B cell (primary cell): ENCODE measurements at regions not wholly inside any gene's neighbourhood (a gene's known extent, or its start where the extent isn't known, plus 50 kb on each side); places are given as distances from the start of the nearest gene placed in this dataset.

Experiments used
- ATAC-seq: fragments of 200-7000 bp; cut with Tn5 transposase; one replicate; pipeline ENCODE4 v1.10.0; 2021; ENCODE audit warnings: low read depth, mild to moderate bottlenecking, moderate number of reproducible peaks, moderate library complexity
- CTCF ChIA-PET: fragments of 350-600 bp; sonication (Branson Sonifier 250); formaldehyde crosslinking; loops from one replicate; lab custom pipeline; 2021; ENCODE audit warnings: antibody characterized with exemption, inconsistent platforms; lab: Charles Lee
- POLR2A ChIA-PET: fragments of 350-600 bp; sonication (Branson Sonifier 250); formaldehyde crosslinking; loops from one replicate; lab custom pipeline; 2021; ENCODE audit warnings: antibody characterized with exemption; lab: Charles Lee
- DNase-seq: peaks from one replicate; pipeline ENCODE4 v3.0.0; 2013
- H2AFZ ChIP-seq: 2 replicates; pipeline ENCODE4 v1.6.1; 2012; ENCODE audit warnings: mild to moderate bottlenecking, low read depth, low read length; ENCODE audit not compliant: insufficient read depth, poor library complexity, severe bottlenecking
- H3K27ac ChIP-seq, 2 donors: 1 replicate in 1 of 2; 2 replicates in 1 of 2; pipeline ENCODE4 v1.5.1; 2012 to 2013; ENCODE audit warnings: low read length in 2 of 2, mild to moderate bottlenecking in 2 of 2, moderate library complexity in 1 of 2
- H3K27me3 ChIP-seq, 4 experiments: fragments of 200-600 bp in 1 of 4; sonication (generic) in 1 of 4; replicated peaks in 1 of 4; 1 replicate in 2 of 4; 2 replicates in 2 of 4; pipeline versions ENCODE4 v1.6.1 to v1.7.0; 2013 to 2016; ENCODE audit warnings: low read length in 3 of 4, mild to moderate bottlenecking in 2 of 4, mixed read lengths in 1 of 4, moderate library complexity in 1 of 4; ENCODE audit not compliant: insufficient read depth in 4 of 4, control insufficient read depth in 3 of 4; ENCODE audit errors: control extremely low read depth in 1 of 4
- H3K36me3 ChIP-seq, 2 experiments: replicated peaks in 1 of 2; 1 replicate in 1 of 2; 2 replicates in 1 of 2; pipeline versions ENCODE4 v1.6.1 to v1.7.1; 2013; ENCODE audit warnings: low read length in 1 of 2; ENCODE audit not compliant: insufficient read depth in 2 of 2, control insufficient read depth in 1 of 2; ENCODE audit errors: control extremely low read depth in 1 of 2, extremely low read depth in 1 of 2
- H3K4me1 ChIP-seq, 2 donors: fragments of 200-600 bp in 1 of 2; sonication (generic) in 1 of 2; 1 replicate in 1 of 2; 2 replicates in 1 of 2; pipeline versions ENCODE4 v1.5.1 to v1.6.1; 2013 to 2017; ENCODE audit warnings: low read length in 2 of 2; ENCODE audit not compliant: control insufficient read depth in 2 of 2, insufficient read depth in 2 of 2
- H3K4me2 ChIP-seq: replicated peaks from 2 replicates; pipeline ENCODE3; 2012; ENCODE audit warnings: mild to moderate bottlenecking, low read depth, low read length; ENCODE audit not compliant: poor library complexity, severe bottlenecking
- H3K4me3 ChIP-seq, 5 experiments: fragments of 200-600 bp in 1 of 5; sonication (generic) in 1 of 5; 1 replicate in 3 of 5; 2 replicates in 2 of 5; pipeline versions ENCODE4 v1.5.1 to v1.7.0; 2011 to 2016; ENCODE audit warnings: low read length in 4 of 5, mild to moderate bottlenecking in 4 of 5, low read depth in 2 of 5, control low read depth in 1 of 5, moderate library complexity in 1 of 5; ENCODE audit not compliant: insufficient read depth in 1 of 5; ENCODE audit errors: control extremely low read depth in 1 of 5, extremely low read depth in 1 of 5
- H3K79me2 ChIP-seq: fragments of 200-600 bp; sonication (generic); one replicate; pipeline ENCODE4 v1.6.0; 2016; ENCODE audit warnings: low read length; ENCODE audit not compliant: control insufficient read depth, insufficient read depth
- H3K9ac ChIP-seq: fragments of 200-600 bp; sonication (generic); 2 replicates; pipeline ENCODE4 v1.6.1; 2017; ENCODE audit warnings: mild to moderate bottlenecking, low read length, moderate library complexity
- H3K9me3 ChIP-seq, 3 donors: one replicate each; pipeline versions ENCODE4 v1.6.1 to v1.7.1; 2013; ENCODE audit warnings: low read length in 2 of 3; ENCODE audit not compliant: control insufficient read depth in 2 of 3, insufficient read depth in 1 of 3; ENCODE audit errors: control extremely low read depth in 1 of 3
- H4K20me1 ChIP-seq: 2 replicates; pipeline ENCODE4 v1.6.0; 2012; ENCODE audit warnings: mild to moderate bottlenecking, low read length; ENCODE audit not compliant: insufficient read depth, control insufficient read depth, poor library complexity, severe bottlenecking
- H3K27ac Mint-ChIP-seq: one replicate; pipeline ENCODE4 v1.8.0; 2021; ENCODE audit warnings: mixed read lengths
- H3K27me3 Mint-ChIP-seq: one replicate; pipeline ENCODE4 v1.8.0; 2021; ENCODE audit warnings: mixed read lengths
- H3K4me1 Mint-ChIP-seq: one replicate; pipeline ENCODE4 v1.8.0; 2021; ENCODE audit warnings: mixed read lengths
- H3K4me3 Mint-ChIP-seq: one replicate; pipeline ENCODE4 v1.8.0; 2021; ENCODE audit warnings: mixed read lengths
- H3K9me3 Mint-ChIP-seq: one replicate; pipeline ENCODE4 v1.8.0; 2022; ENCODE audit warnings: mixed read lengths; ENCODE audit not compliant: insufficient read depth
- CTCF ChIP-seq: fragments of 200-600 bp; IDR thresholded peaks from one replicate; pipeline ENCODE4 v1.8.0; 2022; ENCODE audit warnings: antibody characterized with exemption, mild to moderate bottlenecking
- EZH2 ChIP-seq: IDR thresholded peaks from 2 replicates; pipeline ENCODE4 v1.6.1; 2012; ENCODE audit warnings: borderline replicate concordance, low read depth, mild to moderate bottlenecking, moderate library complexity, low read length; ENCODE audit not compliant: insufficient read depth, poor library complexity, severe bottlenecking
- WGBS: methylation state at CpG from one replicate; pipeline ENCODE4 v1.1.5; 2013; ENCODE audit warnings: missing lambda C conversion rate; ENCODE audit not compliant: insufficient coverage; 5-methylcytosine and 5-hydroxymethylcytosine counted together
- intact Hi-C: fragments of 100-400 bp; cut with micrococcal nuclease; formaldehyde crosslinking; loops from one replicate; pipeline ENCODE4 v1.10.0; 2022

- H3K4me3 ChIP-seq, result no peak overlapping the region
- POLR2A ChIA-PET, result no interaction called here
- CTCF ChIA-PET, result no interaction called here
- Mint-ChIP-seq H3K9me3 (no peaks in the 10 kb centered on the region), H3K27ac (no peak overlapping the region), H3K4me3 (no peak overlapping the region), H3K4me1 (no peaks in the 10 kb centered on the region), H3K27me3 (no peaks in the 10 kb centered on the region)
- no peaks in the 10 kb centered on the region for H3K9me3 ChIP-seq
- DNase-seq, result no peak
- no peaks in the 10 kb centered on the region for H3K79me2 ChIP-seq
- H3K36me3 ChIP-seq, result no peaks in the 10 kb centered on the region
- H4K20me1 ChIP-seq, result no peaks in the 10 kb centered on the region
- WGBS, result 68% methylated on average over 3 of the region's 5 CpGs
- H2AFZ ChIP-seq, result no peak overlapping the region
- no peak for ATAC-seq
- H3K9ac ChIP-seq, result no peak overlapping the region
- intact Hi-C loops, result no loop called here
- no peak overlapping the region for H3K27ac ChIP-seq
- no peak for TF ChIP-seq EZH2
- TF ChIP-seq CTCF, result no peak
- no peak overlapping the region for H3K4me2 ChIP-seq
- H3K27me3 ChIP-seq, result no peaks in the 10 kb centered on the region
- no peaks in the 10 kb centered on the region for H3K4me1 ChIP-seq
Observed at GRCh38 chr4:147307896-147308674, 172.8 kb upstream of the EDNRA start.

GRCh38 chr4:147309434-147309833 lies 171.5 kb upstream of the EDNRA start:
- Histone ChIP-seq H4K20me1 (no peaks in the 10 kb centered on the region), H3K4me3 (no peak overlapping the region), H3K27ac (no peak overlapping the region), H3K36me3 (no peaks in the 10 kb centered on the region), H3K27me3 (no peaks in the 10 kb centered on the region), H3K79me2 (no peaks in the 10 kb centered on the region), H2AFZ (no peak overlapping the region), H3K9me3 (no peaks in the 10 kb centered on the region), H3K4me1 (no peaks in the 10 kb centered on the region), H3K4me2 (no peak overlapping the region), H3K9ac (no peak overlapping the region)
- POLR2A ChIA-PET, result no interaction called here
- intact Hi-C loops, result no loop called here
- Mint-ChIP-seq H3K4me3 (no peak overlapping the region), H3K27me3 (no peaks in the 10 kb centered on the region), H3K27ac (no peak overlapping the region), H3K4me1 (no peaks in the 10 kb centered on the region), H3K9me3 (no peaks in the 10 kb centered on the region)
- DNase-seq (no peak), ATAC-seq (no peak)
- CTCF ChIA-PET, result no interaction called here
- TF ChIP-seq CTCF, result no peak
- TF ChIP-seq EZH2, result no peak
- no CpG with 5 or more reads among the region's 4 CpGs for WGBS
